Endothelial cell of umbilical vein (primary cell): ENCODE measurements at regions not wholly inside any gene's neighbourhood (a gene's known extent, or its start where the extent isn't known, plus 50 kb on each side); places are given as distances from the start of the nearest gene placed in this dataset.

Experiments used
- BruUV-seq: library from RNA; stranded (reverse); fragments of 400-500 nt; replicated peaks from 2 replicates; lab custom pipeline; 2021; lab: Mats Ljungman, UMichigan
- CTCF ChIA-PET: fragments of 300-600, 350-600 bp; sonication (Branson Sonifier 250); formaldehyde crosslinking; loops from one replicate; lab custom pipeline; 2021; ENCODE audit warnings: antibody characterized with exemption, inconsistent platforms; lab: Charles Lee
- POLR2A ChIA-PET: fragments of 300-600, 350-600 bp; sonication (Branson Sonifier 250); formaldehyde crosslinking; loops from one replicate; lab custom pipeline; 2021; ENCODE audit warnings: antibody characterized with exemption, inconsistent platforms; lab: Charles Lee
- DNase-seq: peaks from one replicate; pipeline ENCODE4 v3.0.0-alpha.2; 2011; ENCODE audit warnings: low read depth, low spot score
- FAIRE-seq: peaks from 2 replicates; lab custom pipeline; 2011; peaks lifted over from hg19 to GRCh38; lab: Jason Lieb, UNC
- H2AFZ ChIP-seq: 2 replicates; pipeline ENCODE4 v1.6.0; 2012; ENCODE audit warnings: low read depth, low read length, control low read depth, inconsistent platforms
- H3K27ac ChIP-seq: 2 replicates; pipeline ENCODE4 v1.5.1; 2011; ENCODE audit warnings: low read depth, mild to moderate bottlenecking, control low read depth, low read length, moderate library complexity; ENCODE audit not compliant: insufficient read depth
- H3K27me3 ChIP-seq, 2 experiments: 2 replicates each; pipeline versions ENCODE4 v1.6.0 to v1.6.1; 2011; ENCODE audit warnings: low read length in 2 of 2, mixed read lengths in 1 of 2; ENCODE audit not compliant: control insufficient read depth in 2 of 2, insufficient read depth in 2 of 2
- H3K36me3 ChIP-seq, 2 experiments: 2 replicates in 1 of 2; 3 replicates in 1 of 2; pipeline ENCODE4 v1.5.1; 2011; ENCODE audit warnings: low read length in 2 of 2, mild to moderate bottlenecking in 1 of 2, moderate library complexity in 1 of 2; ENCODE audit not compliant: control insufficient read depth in 2 of 2, insufficient read depth in 2 of 2; ENCODE audit errors: extremely low read depth in 1 of 2
- H3K4me1 ChIP-seq: 3 replicates; pipeline ENCODE4 v1.5.1; 2011; ENCODE audit warnings: mild to moderate bottlenecking, low read length; ENCODE audit not compliant: control insufficient read depth, insufficient read depth; ENCODE audit errors: extremely low read depth
- H3K4me2 ChIP-seq: 2 replicates; pipeline ENCODE4 v1.6.1; 2011; ENCODE audit warnings: low read length, control low read depth, mixed read lengths; ENCODE audit not compliant: insufficient read depth
- H3K4me3 ChIP-seq, 3 experiments: fragments of 200-600 bp in 1 of 3; sonication (generic), shearing (Covaris generic) in 1 of 3; replicated peaks in 1 of 3; 2 replicates each; pipeline ENCODE4 v1.5.1; 2011 to 2016; ENCODE audit warnings: control low read depth in 3 of 3, low read length in 3 of 3, mild to moderate bottlenecking in 2 of 3, inconsistent platforms in 1 of 3, low read depth in 1 of 3, moderate library complexity in 1 of 3; ENCODE audit not compliant: insufficient read depth in 1 of 3
- H3K79me2 ChIP-seq: 2 replicates; pipeline ENCODE4 v1.6.0; 2012; ENCODE audit warnings: low read length, inconsistent platforms; ENCODE audit not compliant: control insufficient read depth, insufficient read depth
- H3K9ac ChIP-seq: replicated peaks from 2 replicates; pipeline ENCODE3; 2011; ENCODE audit warnings: low read length, control low read depth; ENCODE audit not compliant: insufficient read depth; ENCODE audit errors: extremely low read depth
- H3K9me1 ChIP-seq: replicated peaks from 3 replicates; pipeline ENCODE4 v1.6.0; 2011; ENCODE audit warnings: mild to moderate bottlenecking, low read length; ENCODE audit not compliant: control insufficient read depth, insufficient read depth; ENCODE audit errors: extremely low read depth
- H3K9me3 ChIP-seq: replicated peaks from 2 replicates; pipeline ENCODE4 v1.5.1; 2012; ENCODE audit warnings: low read length, inconsistent platforms; ENCODE audit not compliant: control insufficient read depth, insufficient read depth
- H4K20me1 ChIP-seq: replicated peaks from 2 replicates; pipeline ENCODE3; 2011; ENCODE audit warnings: mild to moderate bottlenecking, low read length; ENCODE audit not compliant: control insufficient read depth, insufficient read depth; ENCODE audit errors: extremely low read depth
- CTCF ChIP-seq, 2 donors: IDR thresholded peaks; 1 replicate in 1 of 2; 2 replicates in 1 of 2; pipeline ENCODE4 v1.5.1; 2011; ENCODE audit warnings: low read length in 2 of 2, mild to moderate bottlenecking in 2 of 2, moderate library complexity in 2 of 2, control low read depth in 1 of 2, inconsistent platforms in 1 of 2, low read depth in 1 of 2; ENCODE audit not compliant: insufficient read depth in 1 of 2; ENCODE audit errors: extremely low read depth in 1 of 2
- EZH2 ChIP-seq: IDR thresholded peaks from 2 replicates; pipeline ENCODE4 v1.6.1; 2012; ENCODE audit warnings: borderline replicate concordance, low read depth, mild to moderate bottlenecking, moderate library complexity, low read length, inconsistent platforms; ENCODE audit not compliant: severe bottlenecking
- FOS ChIP-seq: IDR thresholded peaks from 2 replicates; pipeline ENCODE4 v1.6.1; 2011; ENCODE audit warnings: mild to moderate bottlenecking, low read length, moderate library complexity, borderline replicate concordance; ENCODE audit not compliant: insufficient read depth
- GATA2 ChIP-seq: IDR thresholded peaks from 2 replicates; pipeline ENCODE4 v1.7.0; 2011; ENCODE audit warnings: low read depth, mild to moderate bottlenecking, moderate library complexity, mixed read lengths, low read length; ENCODE audit not compliant: insufficient read length, insufficient read depth
- JUN ChIP-seq: IDR thresholded peaks from 2 replicates; pipeline ENCODE4 v1.6.1; 2011; ENCODE audit warnings: borderline replicate concordance, low read depth; ENCODE audit not compliant: insufficient read length, insufficient read depth
- MYC ChIP-seq: IDR thresholded peaks from one replicate; pipeline ENCODE4 v1.6.1; 2011; ENCODE audit warnings: mild to moderate bottlenecking, low read depth, low read length
- POLR2A ChIP-seq: IDR thresholded peaks from 2 replicates; pipeline ENCODE4 v1.6.1; 2012; ENCODE audit warnings: low read depth, mild to moderate bottlenecking, control low read depth, low read length
- POLR2AphosphoS5 ChIP-seq: IDR thresholded peaks from 2 replicates; pipeline ENCODE4 v1.6.1; 2012; ENCODE audit warnings: low read depth, mild to moderate bottlenecking, control low read depth, low read length, moderate library complexity; ENCODE audit not compliant: insufficient read depth
- dilution Hi-C: fragments of 300-500 bp; cut with MboI; formaldehyde crosslinking; loops from one replicate; pipeline ENCODE4 v1.15.0; 2019; ENCODE audit warnings: low sequenced_read_pairs; ENCODE audit not compliant: extremely low pct_ligation_motif_present
- intact Hi-C: fragments of 100-400 bp; cut with micrococcal nuclease; formaldehyde crosslinking; loops from one replicate; pipeline ENCODE4 v1.10.0; 2022
- TF ChIP-seq, protein P1 (sequence below): IDR thresholded peaks from 2 replicates; pipeline ENCODE4 v1.6.1; 2011; ENCODE audit not compliant: insufficient read depth, insufficient read length

- no peaks in the 10 kb centered on the region for H3K4me1 ChIP-seq
- no TSS peak for BruUV-seq
Measured at GRCh38 chr6:15779726-15780125, 116.9 kb upstream of the DTNBP1 start.

GRCh38 chr6:15776458-15776980 is 113.7 kb upstream of the DTNBP1 start:
- Histone ChIP-seq H3K27me3 (peaks cover 0 to 3% of the 10 kb centered on the region in 2 experiments), H3K9me1 (no peaks in the 10 kb centered on the region), H3K9me3 (no peaks in the 10 kb centered on the region), H3K4me1 (no peaks in the 10 kb centered on the region), H3K4me3 (no peak overlapping the region), H3K27ac (no peak overlapping the region), H4K20me1 (no peaks in the 10 kb centered on the region), H3K36me3 (no peaks in the 10 kb centered on the region), H2AFZ (no peak overlapping the region), H3K4me2 (no peak overlapping the region), H3K79me2 (no peaks in the 10 kb centered on the region), H3K9ac (no peak overlapping the region)
- ChIA-PET CTCF (interaction anchor here (1.2 to 1.6 kb wide), 2 partner anchors 17 to 406 kb away, joined by 3 to 5 read pairs; no protein-coding TSS in a partner anchor), POLR2A (no interaction called here)
- no peak for FAIRE-seq
- dilution Hi-C loops (no loop called here), intact Hi-C loops (no loop called here)
- DNase-seq = no peak
- BruUV-seq = no TSS peak
- TF ChIP-seq GATA2 (no peak), CTCF (IDR thresholded peaks at IDR 0.05; ENCODE audit: extremely low read depth in 1 of 2, insufficient read depth in 1 of 2, low read depth in 1 of 2, low read length in 2 of 2) (no peak), JUN (no peak), MYC (no peak), POLR2AphosphoS5 (no peak), EZH2 (no peak), POLR2A (no peak), FOS (no peak)
- TF ChIP-seq, protein P1, sequence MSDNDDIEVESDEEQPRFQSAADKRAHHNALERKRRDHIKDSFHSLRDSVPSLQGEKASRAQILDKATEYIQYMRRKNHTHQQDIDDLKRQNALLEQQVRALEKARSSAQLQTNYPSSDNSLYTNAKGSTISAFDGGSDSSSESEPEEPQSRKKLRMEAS = no peak

More at GRCh38 chr6:15779726-15780125, 116.9 kb upstream of the DTNBP1 start:
- FAIRE-seq (no peak), DNase-seq (no peak)
- dilution Hi-C loops = no loop called here
- TF ChIP-seq POLR2A (no peak), MYC (no peak), POLR2AphosphoS5 (no peak)
- Histone ChIP-seq H3K9me3 (no peaks in the 10 kb centered on the region), H3K79me2 (no peaks in the 10 kb centered on the region), H4K20me1 (no peaks in the 10 kb centered on the region), H3K36me3 (no peaks in the 10 kb centered on the region), H3K9me1 (no peaks in the 10 kb centered on the region), H2AFZ (no peak overlapping the region), H3K27ac (no peak overlapping the region), H3K4me2 (no peak overlapping the region), H3K27me3 (no peaks in the 10 kb centered on the region), H3K9ac (no peak overlapping the region), H3K4me3 (no peak overlapping the region)
- POLR2A ChIA-PET = no interaction called here
- intact Hi-C loops = no loop called here
- CTCF ChIA-PET = interaction anchor here (1.0 to 1.1 kb wide), 2 partner anchors 11 to 16 kb away, joined by 3 read pairs; no protein-coding TSS in a partner anchor
